ENCODE measurements at regions not wholly inside any gene's neighbourhood (a gene's known extent, or its start where the extent isn't known, plus 50 kb on each side); places are given as distances from the start of the nearest gene placed in this dataset.

- TF ChIP-seq SUZ12 (IDR thresholded peaks at IDR 0.05) (no peak), SP1 (IDR thresholded peaks at IDR 0.05) (no peak), FOXK2 (IDR thresholded peaks at IDR 0.05) (no peak), ELF4 (IDR thresholded peaks at IDR 0.05) (no peak), BHLHE40 (IDR thresholded peaks at IDR 0.05; ENCODE audit: borderline replicate concordance) (no peak), CTBP1 (IDR thresholded peaks at IDR 0.05; ENCODE audit: borderline replicate concordance) (no peak)
Observed at GRCh38 chr2:9724565-9724964, 93.8 kb upstream of the YWHAQ start.

Measured in HEK293T (cell line).